H9 (cell line): ENCODE measurements at regions not wholly inside any gene's neighbourhood (a gene's known extent, or its start where the extent isn't known, plus 50 kb on each side); places are given as distances from the start of the nearest gene placed in this dataset.

Experiments used
- DNase-seq: peaks from one replicate; pipeline ENCODE4 v3.0.0-alpha.2; 2017
- H2AFZ ChIP-seq: one replicate; pipeline ENCODE4 v1.6.1; 2013; ENCODE audit warnings: mild to moderate bottlenecking, low read length, control low read depth, moderate library complexity
- H2AK5ac ChIP-seq: 2 replicates; pipeline ENCODE4 v1.6.1; 2013; ENCODE audit warnings: low read length, control low read depth, mixed read lengths; ENCODE audit not compliant: insufficient read length
- H2BK120ac ChIP-seq: one replicate; pipeline ENCODE4 v1.6.1; 2013; ENCODE audit warnings: low read depth, mild to moderate bottlenecking, low read length, control low read depth, inconsistent platforms; ENCODE audit not compliant: poor library complexity, severe bottlenecking
- H2BK12ac ChIP-seq: 2 replicates; pipeline ENCODE4 v1.6.1; 2013; ENCODE audit warnings: low read length, control low read depth, mixed read lengths, low read depth; ENCODE audit not compliant: insufficient read length
- H2BK15ac ChIP-seq: 2 replicates; pipeline ENCODE4 v1.6.1; 2013; ENCODE audit warnings: low read depth, low read length, control low read depth
- H2BK20ac ChIP-seq: one replicate; pipeline ENCODE4 v1.6.1; 2013; ENCODE audit warnings: low read depth, mild to moderate bottlenecking, low read length, control low read depth, inconsistent platforms; ENCODE audit not compliant: poor library complexity, severe bottlenecking
- H2BK5ac ChIP-seq: 2 replicates; pipeline ENCODE4 v1.6.1; 2013; ENCODE audit warnings: low read length, control low read depth, mixed read lengths; ENCODE audit not compliant: insufficient read length
- H3K14ac ChIP-seq: 2 replicates; pipeline ENCODE4 v1.6.1; 2013; ENCODE audit warnings: low read length, control low read depth; ENCODE audit not compliant: insufficient read depth
- H3K18ac ChIP-seq: 2 replicates; pipeline ENCODE4 v1.6.1; 2013; ENCODE audit warnings: low read depth, mild to moderate bottlenecking, mixed read lengths, low read length, control low read depth; ENCODE audit not compliant: insufficient read length
- H3K23ac ChIP-seq: 2 replicates; pipeline ENCODE4 v1.6.1; 2013; ENCODE audit warnings: low read length, control low read depth, mixed read lengths, low read depth; ENCODE audit not compliant: insufficient read length
- H3K23me2 ChIP-seq: 2 replicates; pipeline ENCODE4 v1.6.1; 2013; ENCODE audit warnings: low read depth, mild to moderate bottlenecking, mixed read lengths, low read length, control low read depth; ENCODE audit not compliant: insufficient read length, poor library complexity, severe bottlenecking
- H3K27ac ChIP-seq: 2 replicates; pipeline ENCODE4 v1.5.1; 2013; ENCODE audit warnings: low read length, control low read depth, mixed read lengths, low read depth; ENCODE audit not compliant: insufficient read length
- H3K27me3 ChIP-seq: 2 replicates; pipeline ENCODE4 v1.6.1; 2013; ENCODE audit warnings: low read length, control low read depth, inconsistent platforms; ENCODE audit not compliant: insufficient read depth
- H3K4ac ChIP-seq: 2 replicates; pipeline ENCODE4 v1.6.1; 2013; ENCODE audit warnings: low read depth, mild to moderate bottlenecking, control low read depth, inconsistent platforms, low read length, moderate library complexity
- H3K4me1 ChIP-seq: 2 replicates; pipeline ENCODE4 v1.6.1; 2013; ENCODE audit warnings: low read length, control low read depth, inconsistent platforms; ENCODE audit not compliant: insufficient read depth
- H3K4me2 ChIP-seq: 2 replicates; pipeline ENCODE4 v1.6.1; 2013; ENCODE audit warnings: low read length, control low read depth, mixed read lengths; ENCODE audit not compliant: insufficient read length, insufficient read depth
- H3K56ac ChIP-seq: 2 replicates; pipeline ENCODE4 v1.6.1; 2013; ENCODE audit warnings: low read depth, mild to moderate bottlenecking, mixed read lengths, low read length, control low read depth; ENCODE audit not compliant: insufficient read length
- H3K79me1 ChIP-seq: 2 replicates; pipeline ENCODE4 v1.6.1; 2013; ENCODE audit warnings: low read depth, mild to moderate bottlenecking, moderate library complexity, low read length, control low read depth, inconsistent platforms; ENCODE audit not compliant: insufficient read depth, poor library complexity, severe bottlenecking
- H3K79me2 ChIP-seq: 2 replicates; pipeline ENCODE4 v1.6.1; 2013; ENCODE audit warnings: low read length, control low read depth, inconsistent platforms; ENCODE audit not compliant: insufficient read depth
- H3K9ac ChIP-seq: 2 replicates; pipeline ENCODE4 v1.6.1; 2013; ENCODE audit warnings: low read length, control low read depth, mixed read lengths; ENCODE audit not compliant: insufficient read length; ENCODE audit errors: extremely low read depth
- H3K9me3 ChIP-seq: one replicate; pipeline ENCODE4 v1.6.1; 2013; ENCODE audit warnings: low read depth, low read length, inconsistent platforms; ENCODE audit not compliant: control insufficient read depth
- H3T11ph ChIP-seq: one replicate; pipeline ENCODE4 v1.6.1; 2013; ENCODE audit warnings: mild to moderate bottlenecking, low read length, control low read depth, inconsistent platforms
- H4K20me1 ChIP-seq: one replicate; pipeline ENCODE4 v1.6.1; 2013; ENCODE audit not compliant: control insufficient read depth, insufficient read length, insufficient read depth
- H4K5ac ChIP-seq: 2 replicates; pipeline ENCODE4 v1.6.1; 2013; ENCODE audit warnings: low read depth, mild to moderate bottlenecking, mixed read lengths, low read length, control low read depth; ENCODE audit not compliant: insufficient read length
- H4K8ac ChIP-seq: replicated peaks from 2 replicates; pipeline ENCODE4 v1.6.1; 2013; ENCODE audit warnings: low read length, control low read depth, mixed read lengths, low read depth; ENCODE audit not compliant: insufficient read length
- H4K91ac ChIP-seq: 2 replicates; pipeline ENCODE4 v1.6.1; 2013; ENCODE audit warnings: low read depth, mild to moderate bottlenecking, moderate library complexity, mixed read lengths, low read length, control low read depth; ENCODE audit not compliant: insufficient read length
- H3K27ac Mint-ChIP-seq, 3 experiments: 2 replicates in 2 of 3; 3 replicates in 1 of 3; pipeline ENCODE4 v1.8.0; 2020 to 2021; ENCODE audit warnings: mixed read lengths in 3 of 3, mild to moderate bottlenecking in 1 of 3, moderate library complexity in 1 of 3
- H3K27me3 Mint-ChIP-seq: 2 replicates; pipeline ENCODE4 v1.8.0; 2021; ENCODE audit warnings: low read depth, mild to moderate bottlenecking, moderate library complexity, mixed read lengths
- H3K36me3 Mint-ChIP-seq, 3 experiments: 2 replicates in 2 of 3; 3 replicates in 1 of 3; pipeline ENCODE4 v1.8.0; 2020 to 2021; ENCODE audit warnings: low read depth in 3 of 3, mixed read lengths in 3 of 3; ENCODE audit not compliant: insufficient read depth in 1 of 3
- H3K4me1 Mint-ChIP-seq, 2 experiments: 2 replicates each; pipeline ENCODE4 v1.8.0; 2020; ENCODE audit warnings: mixed read lengths in 2 of 2
- H3K4me3 Mint-ChIP-seq, 2 experiments: 2 replicates in 1 of 2; 3 replicates in 1 of 2; pipeline ENCODE4 v1.8.0; 2020 to 2021; ENCODE audit warnings: mild to moderate bottlenecking in 2 of 2, mixed read lengths in 2 of 2, moderate library complexity in 1 of 2
- H3K9me3 Mint-ChIP-seq, 2 experiments: 2 replicates in 1 of 2; 3 replicates in 1 of 2; pipeline ENCODE4 v1.8.0; 2020; ENCODE audit warnings: mild to moderate bottlenecking in 2 of 2, mixed read lengths in 2 of 2, moderate library complexity in 1 of 2
- CTCF ChIP-seq: fragments of 200-600 bp; sonication (generic); conservative IDR thresholded peaks from 3 replicates; pipeline ENCODE4 v1.8.0; 2021; ENCODE audit warnings: antibody characterized with exemption, mild to moderate bottlenecking

GRCh38 chr22:22035203-22035602 is 52.6 kb upstream of the TOP3B start:
- Histone ChIP-seq H3K14ac (no peak overlapping the region), H3K23me2 (no peaks in the 10 kb centered on the region), H3K9ac (no peak overlapping the region), H3K79me1 (no peaks in the 10 kb centered on the region), H3T11ph (no peak overlapping the region), H3K56ac (no peak overlapping the region), H2AFZ (no peak overlapping the region), H3K27me3 (peaks cover 71% of the 10 kb centered on the region), H2BK12ac (no peak overlapping the region), H3K27ac (no peak overlapping the region), H2BK120ac (no peak overlapping the region), H3K18ac (no peak overlapping the region), H3K79me2 (no peaks in the 10 kb centered on the region), H4K5ac (no peak overlapping the region), H2BK5ac (no peak overlapping the region), H2BK15ac (no peak overlapping the region), H4K91ac (no peak overlapping the region), H3K23ac (no peak overlapping the region), H3K9me3 (no peaks in the 10 kb centered on the region), H3K4ac (no peak overlapping the region), H2BK20ac (no peak overlapping the region), H3K4me1 (no peaks in the 10 kb centered on the region; the same call in 1 of the 2 replicates), H4K8ac (no peak overlapping the region), H4K20me1 (no peaks in the 10 kb centered on the region), H2AK5ac (no peak overlapping the region), H3K4me2 (no peak overlapping the region)
- no peaks in the 10 kb centered on the region; a peak in 1 of 7 replicates for H3K36me3 Mint-ChIP-seq
- no peak overlapping the region for H3K27ac Mint-ChIP-seq
- no peak for TF ChIP-seq CTCF
- no peak for DNase-seq
- H3K9me3 Mint-ChIP-seq = no peaks in the 10 kb centered on the region; a peak in 1 of 5 replicates
- H3K27me3 Mint-ChIP-seq = peaks cover 100% of the 10 kb centered on the region
- peaks cover 10 to 14% of the 10 kb centered on the region in 2 experiments for H3K4me1 Mint-ChIP-seq
- no peak overlapping the region for H3K4me3 Mint-ChIP-seq
